ENCODE measurements at regions not wholly inside any gene's neighbourhood (a gene's known extent, or its start where the extent isn't known, plus 50 kb on each side); places are given as distances from the start of the nearest gene placed in this dataset.

DNA sequence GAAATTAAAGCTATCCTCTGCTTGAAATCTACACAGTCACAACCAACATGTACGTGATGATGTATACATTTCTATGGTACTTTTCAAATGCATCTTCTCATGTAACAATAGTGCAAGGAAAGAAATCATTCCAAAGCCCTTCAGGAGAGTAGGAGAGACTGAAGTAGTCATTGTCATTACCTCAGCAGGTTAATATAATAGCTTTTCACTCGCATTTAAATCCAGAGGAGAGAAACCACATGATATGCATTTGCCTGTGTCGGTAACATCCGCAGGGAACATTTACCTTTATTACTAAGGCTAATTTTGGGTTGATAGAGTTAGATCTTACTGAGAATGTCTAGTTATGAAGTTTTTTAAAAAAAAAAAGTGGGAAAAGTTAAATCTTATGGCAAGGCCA lies 186.6 kb upstream of the DTNBP1 start:
- H3K9me3 ChIP-seq = no peaks in the 10 kb centered on the region
- H3K4me1 ChIP-seq = no peaks in the 10 kb centered on the region
- 95 to 99% (median 98%) methylated on average over 4 of the region's 4 CpGs for WGBS, 3 donors
- intact Hi-C loops (cut with DNase I) = no loop called here
- DNase-seq = no peak
- H3K27me3 ChIP-seq (ENCODE audit: insufficient read depth in 3 of 3, low read length in 2 of 3) = no peaks in the 10 kb centered on the region
- no peaks in the 10 kb centered on the region for H3K36me3 ChIP-seq (ENCODE audit: insufficient read depth in 1 of 2, low read depth in 1 of 2)
- TF ChIP-seq, protein P1, sequence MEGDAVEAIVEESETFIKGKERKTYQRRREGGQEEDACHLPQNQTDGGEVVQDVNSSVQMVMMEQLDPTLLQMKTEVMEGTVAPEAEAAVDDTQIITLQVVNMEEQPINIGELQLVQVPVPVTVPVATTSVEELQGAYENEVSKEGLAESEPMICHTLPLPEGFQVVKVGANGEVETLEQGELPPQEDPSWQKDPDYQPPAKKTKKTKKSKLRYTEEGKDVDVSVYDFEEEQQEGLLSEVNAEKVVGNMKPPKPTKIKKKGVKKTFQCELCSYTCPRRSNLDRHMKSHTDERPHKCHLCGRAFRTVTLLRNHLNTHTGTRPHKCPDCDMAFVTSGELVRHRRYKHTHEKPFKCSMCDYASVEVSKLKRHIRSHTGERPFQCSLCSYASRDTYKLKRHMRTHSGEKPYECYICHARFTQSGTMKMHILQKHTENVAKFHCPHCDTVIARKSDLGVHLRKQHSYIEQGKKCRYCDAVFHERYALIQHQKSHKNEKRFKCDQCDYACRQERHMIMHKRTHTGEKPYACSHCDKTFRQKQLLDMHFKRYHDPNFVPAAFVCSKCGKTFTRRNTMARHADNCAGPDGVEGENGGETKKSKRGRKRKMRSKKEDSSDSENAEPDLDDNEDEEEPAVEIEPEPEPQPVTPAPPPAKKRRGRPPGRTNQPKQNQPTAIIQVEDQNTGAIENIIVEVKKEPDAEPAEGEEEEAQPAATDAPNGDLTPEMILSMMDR (IDR thresholded peaks at IDR 0.05) = no peak
- ATAC-seq = no peak
- no peak overlapping the region for H3K27ac ChIP-seq
- no peak overlapping the region for H3K4me3 ChIP-seq

DNA sequence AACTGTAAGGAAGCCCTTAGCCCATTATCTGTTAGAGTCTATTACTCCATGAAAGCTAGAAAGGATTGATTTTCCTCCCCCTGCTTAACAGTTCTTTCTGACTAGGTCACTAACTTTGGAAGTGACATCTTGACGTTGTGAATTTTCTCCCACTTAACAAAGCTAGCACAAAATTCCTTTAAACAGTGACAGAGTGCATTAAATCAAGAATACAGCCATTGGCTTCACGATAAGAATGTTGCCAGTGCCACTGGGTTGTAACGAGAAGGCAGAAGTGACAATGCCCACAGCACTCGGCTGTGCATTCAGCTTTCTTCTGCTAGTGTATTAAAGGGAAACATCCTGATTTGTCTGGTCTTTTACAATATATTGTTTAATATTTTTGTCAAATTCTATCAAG lies 182.7 kb upstream of the DTNBP1 start:
- Histone ChIP-seq H3K27ac (no peak overlapping the region), H3K4me3 (no peak overlapping the region), H3K27me3 (ENCODE audit: insufficient read depth in 3 of 3, low read length in 2 of 3) (no peaks in the 10 kb centered on the region), H3K4me1 (no peaks in the 10 kb centered on the region), H3K9me3 (no peaks in the 10 kb centered on the region), H3K36me3 (ENCODE audit: insufficient read depth in 1 of 2, low read depth in 1 of 2) (no peaks in the 10 kb centered on the region)
- intact Hi-C loops (cut with DNase I) = no loop called here
- DNase-seq = no peak
- WGBS, 3 donors = 44 to 77% (median 51%) methylated on average over 4 of the region's 4 CpGs
- TF ChIP-seq, protein P1 (IDR thresholded peaks at IDR 0.05) = no peak
- no peak for ATAC-seq

DNA sequence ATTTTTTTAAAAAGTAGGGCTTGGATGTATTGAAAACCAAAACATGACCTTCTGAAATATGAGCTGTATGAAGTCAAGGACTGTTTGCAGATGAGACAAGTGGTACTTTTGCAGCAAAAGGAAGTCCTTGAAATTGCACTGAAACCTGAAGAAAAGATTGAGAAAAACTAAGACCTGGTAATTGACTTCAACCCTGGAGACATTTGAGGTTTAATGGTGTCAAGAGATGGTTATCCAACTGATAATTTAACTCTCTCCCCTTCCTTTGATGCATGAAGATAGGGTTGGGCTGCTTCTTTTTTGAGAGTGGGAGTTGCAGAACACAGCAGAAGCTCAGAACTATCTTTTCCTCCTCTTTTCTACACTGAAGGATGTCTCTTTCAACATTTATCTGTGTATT lies 180.9 kb upstream of the DTNBP1 start:
- no peak for ATAC-seq

DNA sequence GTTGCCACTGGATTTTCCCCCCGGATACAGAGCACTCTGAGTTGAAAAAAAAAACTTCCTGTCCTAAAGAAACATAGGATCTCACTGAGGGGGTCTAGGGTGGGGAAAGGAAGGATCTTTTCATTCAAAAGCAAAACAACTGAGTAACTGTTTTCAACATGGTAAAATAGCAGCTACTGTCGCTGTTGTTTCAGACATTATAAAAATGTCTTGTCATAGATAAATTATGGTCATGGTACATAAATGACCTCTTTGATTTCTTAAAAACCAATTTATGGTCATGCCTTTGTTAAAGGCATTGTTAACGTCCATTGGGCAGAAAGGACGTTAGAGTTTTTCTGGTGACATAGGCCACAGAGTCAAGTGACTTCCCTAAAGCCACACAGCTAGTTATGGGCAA lies 180.4 kb upstream of the DTNBP1 start:
- Histone ChIP-seq H3K36me3 (ENCODE audit: insufficient read depth in 1 of 2, low read depth in 1 of 2) (no peaks in the 10 kb centered on the region), H3K4me3 (no peak overlapping the region), H3K27me3 (ENCODE audit: insufficient read depth in 3 of 3, low read length in 2 of 3) (no peaks in the 10 kb centered on the region), H3K27ac (no peak overlapping the region), H3K4me1 (no peaks in the 10 kb centered on the region), H3K9me3 (no peaks in the 10 kb centered on the region)
- TF ChIP-seq, protein P1 (IDR thresholded peaks at IDR 0.05) = no peak
- intact Hi-C loops (cut with DNase I) = no loop called here
- WGBS, 3 donors = 60 to 69% (median 65%) methylated on average over 4 of the region's 4 CpGs
- ATAC-seq = no peak
- no peak for DNase-seq

More for the DNA sequence above, 180.9 kb upstream of the DTNBP1 start:
- TF ChIP-seq, protein P1 (IDR thresholded peaks at IDR 0.05) = no peak
- intact Hi-C loops (cut with DNase I) = no loop called here
- Histone ChIP-seq H3K36me3 (ENCODE audit: insufficient read depth in 1 of 2, low read depth in 1 of 2) (no peaks in the 10 kb centered on the region), H3K27me3 (ENCODE audit: insufficient read depth in 3 of 3, low read length in 2 of 3) (no peaks in the 10 kb centered on the region), H3K4me3 (no peak overlapping the region), H3K4me1 (no peaks in the 10 kb centered on the region), H3K27ac (no peak overlapping the region), H3K9me3 (no peaks in the 10 kb centered on the region)
- no peak for DNase-seq

DNA sequence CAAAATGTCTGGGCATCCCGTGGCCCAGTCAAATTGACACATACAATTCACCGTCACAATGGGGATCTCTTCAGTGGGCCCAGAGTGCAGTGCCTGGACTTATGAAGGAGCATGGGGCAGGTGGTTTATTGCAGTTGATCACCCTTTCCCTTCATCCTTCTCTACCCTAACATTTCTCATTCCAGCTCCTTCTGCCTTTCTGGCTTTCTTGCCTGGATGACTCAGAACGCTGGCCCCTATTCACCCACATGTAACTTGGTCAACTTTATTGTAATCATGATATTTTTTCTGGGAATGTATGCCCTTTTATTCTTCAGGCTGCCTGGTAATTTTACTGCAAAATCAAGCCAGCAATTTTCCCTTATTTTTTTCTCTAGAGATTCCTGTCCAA lies 179.9 kb upstream of the DTNBP1 start:
- intact Hi-C loops (cut with DNase I) = no loop called here
- DNase-seq = no peak
- Histone ChIP-seq H3K9me3 (no peaks in the 10 kb centered on the region), H3K4me1 (no peaks in the 10 kb centered on the region), H3K27me3 (ENCODE audit: insufficient read depth in 3 of 3, low read length in 2 of 3) (no peaks in the 10 kb centered on the region), H3K36me3 (ENCODE audit: insufficient read depth in 1 of 2, low read depth in 1 of 2) (no peaks in the 10 kb centered on the region), H3K4me3 (no peak overlapping the region), H3K27ac (no peak overlapping the region)
- 48 to 69% (median 55%) methylated on average over 3 of the region's 3 CpGs for WGBS, 3 donors
- TF ChIP-seq, protein P1 (IDR thresholded peaks at IDR 0.05) = no peak
- peak in 1 of 4 donors; percentile 32 for ATAC-seq
